ENCODE measurements at regions not wholly inside any gene's neighbourhood (a gene's known extent, or its start where the extent isn't known, plus 50 kb on each side); places are given as distances from the start of the nearest gene placed in this dataset.
A peak's percentile ranks its signal among the peaks of the same experiment; 100 is the strongest.

GRCh38 chr15:87294854-87295253 lies 961.7 kb downstream of the NTRK3 start:
- TF ChIP-seq CTCF (IDR thresholded peaks at IDR 0.05; ENCODE audit: low read depth, low read length), result no peak
- H3K4me3 ChIP-seq (replicated peaks in 1 of 2; ENCODE audit: low read depth in 2 of 2, low read length in 2 of 2), result no peak overlapping the region
- DNase-seq (ENCODE audit: low read depth in 2 of 2), result no peak

- no peak overlapping the region for H3K4me3 ChIP-seq (replicated peaks in 1 of 2; ENCODE audit: low read depth in 2 of 2, low read length in 2 of 2)
- DNase-seq (ENCODE audit: low read depth in 2 of 2), result no peak
- TF ChIP-seq CTCF (IDR thresholded peaks at IDR 0.05; ENCODE audit: low read depth, low read length), result no peak
Measured at GRCh38 chr15:87293031-87293430, 963.5 kb downstream of the NTRK3 start.

- no peak overlapping the region for H3K4me3 ChIP-seq (replicated peaks in 1 of 2; ENCODE audit: low read depth in 2 of 2, low read length in 2 of 2)
- peak; percentile 54 to 84 for DNase-seq (ENCODE audit: low read depth in 2 of 2)
- TF ChIP-seq CTCF (IDR thresholded peaks at IDR 0.05; ENCODE audit: low read depth, low read length), result no peak
Measured at GRCh38 chr15:87287156-87287555, 969.4 kb downstream of the NTRK3 start.

GRCh38 chr15:87269566-87269965 lies 987.0 kb downstream of the NTRK3 start:
- peak in 1 of 2 donors; percentile 36 for DNase-seq (ENCODE audit: low read depth in 2 of 2)
- no peak overlapping the region for H3K4me3 ChIP-seq (replicated peaks in 1 of 2; ENCODE audit: low read depth in 2 of 2, low read length in 2 of 2)
- no peak for TF ChIP-seq CTCF (IDR thresholded peaks at IDR 0.05; ENCODE audit: low read depth, low read length)

- no peak for TF ChIP-seq CTCF (IDR thresholded peaks at IDR 0.05; ENCODE audit: low read depth, low read length)
- H3K4me3 ChIP-seq (replicated peaks in 1 of 2; ENCODE audit: low read depth in 2 of 2, low read length in 2 of 2), result no peak overlapping the region
- DNase-seq (ENCODE audit: low read depth in 2 of 2), result peak in 1 of 2 donors; percentile 48
Measured at GRCh38 chr15:87268675-87269074, 987.9 kb downstream of the NTRK3 start.

- H3K4me3 ChIP-seq (replicated peaks in 1 of 2; ENCODE audit: low read depth in 2 of 2, low read length in 2 of 2), result no peak overlapping the region
- peak; percentile 62 to 94 for DNase-seq (ENCODE audit: low read depth in 2 of 2)
- no peak for TF ChIP-seq CTCF (IDR thresholded peaks at IDR 0.05; ENCODE audit: low read depth, low read length)
Measured at GRCh38 chr15:87267798-87268197, 988.7 kb downstream of the NTRK3 start.

GRCh38 chr15:87263871-87264270 lies 992.7 kb downstream of the NTRK3 start:
- H3K4me3 ChIP-seq (replicated peaks in 1 of 2; ENCODE audit: low read depth in 2 of 2, low read length in 2 of 2), result no peak overlapping the region
- DNase-seq (ENCODE audit: low read depth in 2 of 2), result no peak
- TF ChIP-seq CTCF (IDR thresholded peaks at IDR 0.05; ENCODE audit: low read depth, low read length), result no peak
